ENCODE measurements at regions not wholly inside any gene's neighbourhood (a gene's known extent, or its start where the extent isn't known, plus 50 kb on each side); places are given as distances from the start of the nearest gene placed in this dataset.

DNA sequence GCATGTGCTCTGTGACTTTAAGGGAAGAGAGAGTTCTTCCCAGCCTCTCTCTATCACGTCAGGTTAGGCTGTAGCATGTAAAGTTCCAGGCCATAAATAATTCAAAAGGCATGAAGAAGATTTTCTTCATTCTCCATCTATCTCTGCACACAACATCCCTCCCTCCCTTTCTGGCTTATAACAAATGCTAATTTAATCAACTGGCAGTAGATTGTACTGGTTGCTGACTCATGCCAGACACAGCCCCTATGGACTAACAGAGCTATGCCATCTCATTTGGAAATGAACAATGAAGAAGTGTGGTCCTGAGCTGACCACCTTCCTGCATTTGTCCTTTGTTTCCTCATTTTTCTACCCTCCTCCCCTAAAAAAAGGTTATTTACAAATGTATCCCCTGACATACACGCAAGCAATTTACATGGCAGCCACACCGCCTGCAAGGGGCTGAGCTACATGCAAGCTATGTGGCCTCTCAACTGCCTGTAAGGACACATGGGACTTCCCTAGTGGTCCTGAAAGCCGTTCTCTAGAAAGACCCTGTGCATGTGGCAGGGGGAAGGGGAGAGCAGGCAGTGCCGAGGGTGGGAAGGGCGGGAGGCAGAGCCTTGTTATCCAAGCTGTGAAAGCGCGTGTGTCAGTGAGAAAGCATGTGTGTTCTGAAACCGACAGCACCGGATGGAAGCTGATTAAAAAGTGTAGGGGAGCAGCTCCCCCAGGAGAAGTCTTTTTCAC lies 90.9 kb upstream of the KLF7 start:
- Mint-ChIP-seq H3K27ac (no peak overlapping the region), H3K27me3 (peaks cover 2% of the 10 kb centered on the region), H3K36me3 (ENCODE audit: low read depth) (no peaks in the 10 kb centered on the region), H3K4me1 (ENCODE audit: low read depth) (peaks cover 3% of the 10 kb centered on the region), H3K4me3 (no peak overlapping the region), H3K9me3 (no peaks in the 10 kb centered on the region)
- CTCF ChIA-PET: interaction anchor here (0.8 to 1.0 kb wide), 2 partner anchors 88 to 216 kb away, joined by 3 read pairs; no protein-coding TSS in a partner anchor
- DNase-seq (no peak), ATAC-seq (no peak)
- POLR2A ChIA-PET: interaction anchor here (1.7 kb wide), 1 partner anchor 21 kb away, joined by 4 read pairs; no protein-coding TSS in a partner anchor
- intact Hi-C loops (cut with micrococcal nuclease): no loop called here
- TF ChIP-seq, protein P1, sequence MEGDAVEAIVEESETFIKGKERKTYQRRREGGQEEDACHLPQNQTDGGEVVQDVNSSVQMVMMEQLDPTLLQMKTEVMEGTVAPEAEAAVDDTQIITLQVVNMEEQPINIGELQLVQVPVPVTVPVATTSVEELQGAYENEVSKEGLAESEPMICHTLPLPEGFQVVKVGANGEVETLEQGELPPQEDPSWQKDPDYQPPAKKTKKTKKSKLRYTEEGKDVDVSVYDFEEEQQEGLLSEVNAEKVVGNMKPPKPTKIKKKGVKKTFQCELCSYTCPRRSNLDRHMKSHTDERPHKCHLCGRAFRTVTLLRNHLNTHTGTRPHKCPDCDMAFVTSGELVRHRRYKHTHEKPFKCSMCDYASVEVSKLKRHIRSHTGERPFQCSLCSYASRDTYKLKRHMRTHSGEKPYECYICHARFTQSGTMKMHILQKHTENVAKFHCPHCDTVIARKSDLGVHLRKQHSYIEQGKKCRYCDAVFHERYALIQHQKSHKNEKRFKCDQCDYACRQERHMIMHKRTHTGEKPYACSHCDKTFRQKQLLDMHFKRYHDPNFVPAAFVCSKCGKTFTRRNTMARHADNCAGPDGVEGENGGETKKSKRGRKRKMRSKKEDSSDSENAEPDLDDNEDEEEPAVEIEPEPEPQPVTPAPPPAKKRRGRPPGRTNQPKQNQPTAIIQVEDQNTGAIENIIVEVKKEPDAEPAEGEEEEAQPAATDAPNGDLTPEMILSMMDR (IDR thresholded peaks at IDR 0.05): no peak

DNA sequence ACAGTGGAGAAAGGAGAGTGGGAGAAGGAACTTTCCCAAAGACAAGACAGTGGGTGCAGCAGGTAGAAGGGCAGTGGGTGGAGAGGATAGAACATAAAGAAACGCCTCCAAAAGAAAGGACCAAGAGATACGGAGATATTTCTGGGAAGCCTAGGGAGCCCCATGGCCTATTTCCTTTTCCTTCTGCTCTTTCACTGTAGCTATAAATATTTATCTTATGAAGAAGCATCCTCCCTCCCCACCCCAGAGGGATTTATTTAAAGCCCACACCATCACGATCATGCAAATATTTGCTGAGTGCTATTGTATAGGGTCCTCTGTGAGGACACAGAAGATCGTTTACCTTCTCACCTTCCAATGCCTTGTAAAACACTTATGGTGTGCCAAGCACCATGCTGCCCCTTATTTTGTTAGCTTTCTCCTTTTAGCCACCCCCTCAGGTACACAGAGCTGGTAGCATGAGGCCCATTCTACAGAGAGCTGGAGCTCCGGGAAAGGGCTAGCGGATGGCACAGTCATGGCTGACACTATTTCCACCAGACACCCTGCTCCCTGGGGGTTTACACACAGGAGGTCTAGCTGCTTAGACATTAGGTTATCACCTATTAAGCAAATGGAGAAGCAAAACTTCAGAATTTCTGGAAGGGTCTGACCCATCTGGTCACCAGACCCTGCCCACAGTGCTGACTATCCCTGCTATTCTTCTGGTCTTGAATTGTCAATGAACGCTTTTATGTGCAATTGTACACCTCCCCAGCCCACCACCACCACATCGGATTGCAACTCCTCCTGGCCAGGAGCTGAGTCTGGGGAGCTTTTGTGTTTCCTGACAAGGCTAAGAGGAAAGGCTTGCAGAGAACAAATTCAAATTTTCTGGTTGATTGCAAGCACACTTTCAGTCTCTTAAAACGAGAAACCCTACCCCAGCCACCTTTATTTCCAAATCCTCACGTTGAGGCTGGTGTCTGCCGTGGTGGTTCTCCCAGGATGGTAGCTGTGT lies 91.8 kb upstream of the KLF7 start:
- H3K27ac Mint-ChIP-seq: no peak overlapping the region
- H3K4me1 Mint-ChIP-seq (ENCODE audit: low read depth): peaks cover 3% of the 10 kb centered on the region
- DNase-seq (no peak), ATAC-seq (no peak)
- intact Hi-C loops (cut with micrococcal nuclease): no loop called here
- no peak overlapping the region for H3K4me3 Mint-ChIP-seq
- no peaks in the 10 kb centered on the region for H3K9me3 Mint-ChIP-seq
- POLR2A ChIA-PET: interaction anchor here (1.7 kb wide), 1 partner anchor 20 kb away, joined by 4 read pairs; no protein-coding TSS in a partner anchor
- peaks cover 2% of the 10 kb centered on the region for H3K27me3 Mint-ChIP-seq
- H3K36me3 Mint-ChIP-seq (ENCODE audit: low read depth): no peaks in the 10 kb centered on the region
- CTCF ChIA-PET: interaction anchor here (1.0 to 1.9 kb wide), 4 partner anchors 10 to 216 kb away, joined by 3 to 5 read pairs (median 3); no protein-coding TSS in a partner anchor
- TF ChIP-seq, protein P1 (IDR thresholded peaks at IDR 0.05): no peak

DNA sequence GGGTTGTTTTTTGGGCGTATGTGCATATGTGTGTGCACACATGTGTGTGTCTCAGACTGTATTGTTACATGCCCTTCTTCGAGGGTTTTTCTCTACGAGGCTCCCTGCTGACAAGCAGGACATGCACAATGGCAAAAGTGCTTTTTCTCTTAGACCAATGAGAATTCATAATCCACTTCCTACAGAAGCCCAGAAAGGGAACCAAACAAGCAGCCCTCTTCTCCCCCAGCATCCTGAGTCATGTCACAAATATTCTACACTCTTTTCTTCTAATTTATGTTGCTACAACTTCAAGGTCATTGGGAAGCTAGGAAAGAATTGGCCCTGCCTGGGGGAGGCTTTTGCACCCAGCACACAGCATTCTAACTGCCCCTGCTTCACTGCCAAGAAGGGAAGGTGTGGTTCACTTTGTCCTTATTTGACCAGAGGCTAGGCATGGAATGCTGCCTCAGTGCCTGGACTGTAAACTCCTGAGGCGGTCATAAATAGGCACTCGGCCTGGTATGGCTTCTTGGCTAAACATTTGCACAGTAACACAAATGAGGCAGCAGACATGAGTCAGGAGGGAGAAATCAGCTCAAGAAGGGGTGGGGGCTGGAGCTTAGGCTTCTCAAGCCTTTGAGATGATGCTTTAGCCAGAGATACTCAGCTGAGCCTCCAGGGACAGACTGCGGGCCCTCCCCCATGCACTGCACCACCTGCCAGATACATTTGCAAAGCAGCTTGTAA lies 92.7 kb upstream of the KLF7 start:
- H3K27me3 Mint-ChIP-seq: peaks cover 2% of the 10 kb centered on the region

DNA sequence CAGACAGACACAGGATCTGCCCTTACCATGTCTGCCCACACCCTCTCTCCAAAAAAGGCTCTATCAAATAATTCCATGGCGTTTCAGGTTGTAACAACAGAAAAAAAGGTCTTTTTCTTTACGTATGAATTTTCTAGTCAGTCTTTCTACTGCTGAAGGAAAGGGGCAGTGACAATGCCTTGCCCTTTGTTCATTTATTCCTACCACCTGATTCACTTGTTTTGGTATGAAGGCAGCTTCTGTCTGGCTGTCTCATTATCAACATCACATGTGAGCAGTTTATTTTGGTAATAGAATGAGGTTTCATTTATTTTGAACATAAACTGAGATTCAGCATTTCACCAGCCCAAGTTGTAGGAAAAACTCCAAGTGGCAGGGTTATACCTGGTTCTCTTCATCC lies 94.3 kb upstream of the KLF7 start:
- Mint-ChIP-seq H3K9me3 (no peaks in the 10 kb centered on the region), H3K36me3 (ENCODE audit: low read depth) (no peaks in the 10 kb centered on the region), H3K27me3 (peaks cover under 1% of the 10 kb centered on the region), H3K27ac (no peak overlapping the region), H3K4me3 (no peak overlapping the region), H3K4me1 (ENCODE audit: low read depth) (no peaks in the 10 kb centered on the region)
- ATAC-seq: no peak
- intact Hi-C loops (cut with micrococcal nuclease): no loop called here
- POLR2A ChIA-PET: no interaction called here
- TF ChIP-seq, protein P1 (IDR thresholded peaks at IDR 0.05): no peak
- CTCF ChIA-PET: no interaction called here
- no peak for DNase-seq

More for the DNA sequence above, 92.7 kb upstream of the KLF7 start:
- Mint-ChIP-seq H3K9me3 (no peaks in the 10 kb centered on the region), H3K27ac (no peak overlapping the region), H3K4me1 (ENCODE audit: low read depth) (peaks cover 3% of the 10 kb centered on the region), H3K36me3 (ENCODE audit: low read depth) (no peaks in the 10 kb centered on the region), H3K4me3 (no peak overlapping the region)
- TF ChIP-seq, protein P1 (IDR thresholded peaks at IDR 0.05): no peak
- ChIA-PET POLR2A (no interaction called here), CTCF (interaction anchor here (0.7 to 1.9 kb wide), 4 partner anchors 11 to 85 kb away, joined by 3 to 5 read pairs (median 3); no protein-coding TSS in a partner anchor)
- ATAC-seq: no peak
- DNase-seq: no peak
- intact Hi-C loops (cut with micrococcal nuclease): no loop called here

Data from activated CD8-positive, alpha-beta T cell treated with anti-CD3 and anti-CD28 coated beads for 36 hours (primary cell).